Keratinocyte (primary cell): ENCODE measurements at regions not wholly inside any gene's neighbourhood (a gene's known extent, or its start where the extent isn't known, plus 50 kb on each side); places are given as distances from the start of the nearest gene placed in this dataset.
"Not testable (repeated sequence)": the region's sequence is repeated elsewhere in the genome, so short reads cannot be mapped to it uniquely, and the experiment has no call there.

ENCODE experiments used
- DNase-seq: peaks from one replicate; pipeline ENCODE4 v3.0.0-alpha.2; 2011; ENCODE audit warnings: low read depth, missing footprints, low spot score
- FAIRE-seq: peaks from 2 replicates; lab custom pipeline; 2011; peaks lifted over from hg19 to GRCh38; lab: Jason Lieb, UNC
- H2AFZ ChIP-seq: 2 replicates; pipeline ENCODE4 v1.6.0; 2012; ENCODE audit warnings: low read length, control low read depth, inconsistent platforms; ENCODE audit not compliant: control insufficient read depth
- H3K27ac ChIP-seq: 2 replicates; pipeline ENCODE4 v1.5.1; 2011; ENCODE audit warnings: low read length; ENCODE audit not compliant: control insufficient read depth, insufficient read depth
- H3K27me3 ChIP-seq: 3 replicates; pipeline ENCODE4 v1.6.0; 2011; ENCODE audit warnings: low read length; ENCODE audit not compliant: control insufficient read depth, insufficient read depth; ENCODE audit errors: extremely low read depth
- H3K36me3 ChIP-seq, 2 experiments: 2 replicates in 1 of 2; 3 replicates in 1 of 2; pipeline ENCODE4 v1.5.1; 2011; ENCODE audit warnings: low read length in 2 of 2, mild to moderate bottlenecking in 1 of 2; ENCODE audit not compliant: control insufficient read depth in 2 of 2, insufficient read depth in 2 of 2; ENCODE audit errors: extremely low read depth in 1 of 2
- H3K4me1 ChIP-seq: 3 replicates; pipeline ENCODE4 v1.5.1; 2011; ENCODE audit warnings: low read length; ENCODE audit not compliant: control insufficient read depth, insufficient read depth; ENCODE audit errors: extremely low read depth
- H3K4me2 ChIP-seq: 3 replicates; pipeline ENCODE4 v1.6.0; 2011; ENCODE audit warnings: low read depth, low read length; ENCODE audit not compliant: control insufficient read depth, insufficient read depth; ENCODE audit errors: extremely low read depth
- H3K4me3 ChIP-seq, 3 experiments: fragments of 200-600 bp in 1 of 3; sonication (generic) in 1 of 3; 2 replicates in 2 of 3; 3 replicates in 1 of 3; pipeline ENCODE4 v1.5.1; 2011 to 2016; ENCODE audit warnings: low read length in 3 of 3, mild to moderate bottlenecking in 3 of 3, control low read depth in 2 of 3, inconsistent platforms in 1 of 3, low read depth in 1 of 3, mixed read lengths in 1 of 3, mixed run types in 1 of 3, moderate library complexity in 1 of 3; ENCODE audit not compliant: control insufficient read depth in 2 of 3, insufficient read depth in 2 of 3; ENCODE audit errors: extremely low read depth in 1 of 3
- H3K79me2 ChIP-seq: 2 replicates; pipeline ENCODE4 v1.6.0; 2012; ENCODE audit warnings: low read length; ENCODE audit not compliant: control insufficient read depth, insufficient read depth
- H3K9ac ChIP-seq: 3 replicates; pipeline ENCODE4 v1.6.0; 2011; ENCODE audit warnings: low read length; ENCODE audit not compliant: control insufficient read depth, insufficient read depth; ENCODE audit errors: extremely low read depth
- H3K9me1 ChIP-seq: 3 replicates; pipeline ENCODE4 v1.6.0; 2011; ENCODE audit warnings: low read length; ENCODE audit not compliant: control insufficient read depth, insufficient read depth; ENCODE audit errors: extremely low read depth
- H3K9me3 ChIP-seq: 2 replicates; pipeline ENCODE4 v1.5.1; 2012; ENCODE audit warnings: low read depth, low read length; ENCODE audit not compliant: control insufficient read depth
- H4K20me1 ChIP-seq: 3 replicates; pipeline ENCODE4 v1.6.0; 2011; ENCODE audit warnings: low read length; ENCODE audit not compliant: control insufficient read depth, insufficient read depth; ENCODE audit errors: extremely low read depth
- EZH2 ChIP-seq: IDR thresholded peaks from one replicate; pipeline ENCODE4 v1.6.1; 2012; ENCODE audit warnings: inconsistent platforms, mild to moderate bottlenecking, low read length, moderate library complexity
- dilution Hi-C: fragments of 300-500 bp; cut with MboI; formaldehyde crosslinking; loops from one replicate; pipeline ENCODE4 v1.7.0; 2020; ENCODE audit warnings: low sequenced_read_pairs; ENCODE audit not compliant: extremely low pct_ligation_motif_present
- TF ChIP-seq, protein P1 (sequence below), 3 experiments: IDR thresholded peaks in 1 of 3; conservative IDR thresholded peaks in 1 of 3; optimal IDR thresholded peaks in 1 of 3; 2 replicates in 2 of 3; 3 replicates in 1 of 3; pipeline versions ENCODE3 to v1.5.1; 2011; ENCODE audit warnings: low read length in 3 of 3, mild to moderate bottlenecking in 3 of 3, moderate library complexity in 2 of 3, control low read depth in 1 of 3, inconsistent platforms in 1 of 3; ENCODE audit not compliant: insufficient read depth in 2 of 3; ENCODE audit errors: extremely low read depth in 1 of 3

DNA sequence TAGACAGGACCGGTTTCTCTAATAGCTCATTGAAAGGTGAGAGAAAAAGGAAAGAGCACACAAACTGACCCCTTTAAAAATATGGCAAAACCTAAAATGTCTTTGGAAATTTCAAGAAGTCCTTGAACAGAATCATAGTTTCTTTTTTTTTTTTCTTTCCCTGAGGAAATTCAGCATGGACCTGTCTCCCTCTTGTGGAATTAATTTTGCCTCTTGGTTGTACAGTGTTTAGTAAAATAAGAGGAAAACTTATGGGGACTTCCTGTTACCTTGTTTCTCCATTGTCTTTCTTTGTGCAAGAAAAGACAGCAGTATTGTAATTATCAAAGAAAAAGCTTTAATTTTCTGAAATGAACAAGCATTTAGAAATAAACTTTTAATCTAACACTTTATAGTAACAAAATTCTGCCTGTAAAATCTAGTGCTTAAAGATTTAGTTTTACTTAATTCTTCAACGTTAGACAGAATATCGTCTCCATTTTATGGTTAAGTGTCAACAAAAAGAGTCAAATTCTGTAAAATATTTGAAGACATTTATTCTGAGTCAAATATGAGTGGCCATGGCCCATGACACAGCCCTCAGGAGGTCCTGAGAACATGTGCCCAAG is 176.3 kb upstream of the NABP1 start:
- Histone ChIP-seq H4K20me1 (no peaks in the 10 kb centered on the region), H3K36me3 (no peaks in the 10 kb centered on the region), H3K27me3 (no peaks in the 10 kb centered on the region), H3K4me3 (no peak overlapping the region), H2AFZ (no peak overlapping the region), H3K9me1 (no peaks in the 10 kb centered on the region), H3K4me1 (peaks cover 11% of the 10 kb centered on the region), H3K27ac (no peak overlapping the region), H3K4me2 (no peak overlapping the region), H3K9ac (no peak overlapping the region), H3K79me2 (no peaks in the 10 kb centered on the region), H3K9me3 (no peaks in the 10 kb centered on the region)
- DNase-seq = no peak
- peak; percentile 57 for FAIRE-seq
- dilution Hi-C loops = no loop called here
- TF ChIP-seq, protein P1, sequence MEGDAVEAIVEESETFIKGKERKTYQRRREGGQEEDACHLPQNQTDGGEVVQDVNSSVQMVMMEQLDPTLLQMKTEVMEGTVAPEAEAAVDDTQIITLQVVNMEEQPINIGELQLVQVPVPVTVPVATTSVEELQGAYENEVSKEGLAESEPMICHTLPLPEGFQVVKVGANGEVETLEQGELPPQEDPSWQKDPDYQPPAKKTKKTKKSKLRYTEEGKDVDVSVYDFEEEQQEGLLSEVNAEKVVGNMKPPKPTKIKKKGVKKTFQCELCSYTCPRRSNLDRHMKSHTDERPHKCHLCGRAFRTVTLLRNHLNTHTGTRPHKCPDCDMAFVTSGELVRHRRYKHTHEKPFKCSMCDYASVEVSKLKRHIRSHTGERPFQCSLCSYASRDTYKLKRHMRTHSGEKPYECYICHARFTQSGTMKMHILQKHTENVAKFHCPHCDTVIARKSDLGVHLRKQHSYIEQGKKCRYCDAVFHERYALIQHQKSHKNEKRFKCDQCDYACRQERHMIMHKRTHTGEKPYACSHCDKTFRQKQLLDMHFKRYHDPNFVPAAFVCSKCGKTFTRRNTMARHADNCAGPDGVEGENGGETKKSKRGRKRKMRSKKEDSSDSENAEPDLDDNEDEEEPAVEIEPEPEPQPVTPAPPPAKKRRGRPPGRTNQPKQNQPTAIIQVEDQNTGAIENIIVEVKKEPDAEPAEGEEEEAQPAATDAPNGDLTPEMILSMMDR (optimal IDR thresholded peaks at IDR 0.05 in 1 of 3, IDR thresholded peaks at IDR 0.05 in 1 of 3, conservative IDR thresholded peaks at IDR 0.05 in 1 of 3; ENCODE audit: extremely low read depth in 1 of 3, insufficient read depth in 2 of 3, low read length in 3 of 3) = peak in 2 of 3 experiments; percentile 39 to 46
- no peak for TF ChIP-seq EZH2

DNA sequence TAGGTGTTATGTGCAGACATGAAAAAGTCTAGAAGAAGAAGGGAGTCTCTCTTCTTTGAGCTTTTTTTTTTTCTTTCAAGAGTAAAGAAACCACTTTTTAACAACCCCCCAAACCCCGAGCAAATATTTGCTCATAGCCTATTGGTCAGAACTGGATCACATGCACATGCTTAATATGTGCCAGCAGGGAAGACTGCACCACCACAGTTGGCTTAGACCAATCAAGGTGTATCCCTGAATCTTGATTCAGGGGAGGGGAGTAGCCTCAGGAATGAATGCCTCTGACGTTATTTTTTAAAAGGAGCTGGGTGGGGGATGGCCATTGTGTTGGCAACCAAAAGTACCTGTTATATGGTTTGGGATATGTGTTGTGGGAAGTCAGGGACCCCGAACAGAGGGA is 171.4 kb upstream of the NABP1 start:
- H3K9me1 ChIP-seq = no peaks in the 10 kb centered on the region
- H4K20me1 ChIP-seq = no peaks in the 10 kb centered on the region
- no peak overlapping the region for H3K9ac ChIP-seq
- no peaks in the 10 kb centered on the region for H3K36me3 ChIP-seq
- no peak overlapping the region for H3K27ac ChIP-seq
- no peaks in the 10 kb centered on the region for H3K27me3 ChIP-seq
- no peaks in the 10 kb centered on the region for H3K9me3 ChIP-seq
- H2AFZ ChIP-seq = no peak overlapping the region
- dilution Hi-C loops = no loop called here
- no peak overlapping the region for H3K4me2 ChIP-seq
- no peak for DNase-seq
- no peak overlapping the region for H3K4me3 ChIP-seq
- H3K79me2 ChIP-seq = no peaks in the 10 kb centered on the region
- no peaks in the 10 kb centered on the region for H3K4me1 ChIP-seq
- TF ChIP-seq EZH2 = no peak
- FAIRE-seq = no peak

DNA sequence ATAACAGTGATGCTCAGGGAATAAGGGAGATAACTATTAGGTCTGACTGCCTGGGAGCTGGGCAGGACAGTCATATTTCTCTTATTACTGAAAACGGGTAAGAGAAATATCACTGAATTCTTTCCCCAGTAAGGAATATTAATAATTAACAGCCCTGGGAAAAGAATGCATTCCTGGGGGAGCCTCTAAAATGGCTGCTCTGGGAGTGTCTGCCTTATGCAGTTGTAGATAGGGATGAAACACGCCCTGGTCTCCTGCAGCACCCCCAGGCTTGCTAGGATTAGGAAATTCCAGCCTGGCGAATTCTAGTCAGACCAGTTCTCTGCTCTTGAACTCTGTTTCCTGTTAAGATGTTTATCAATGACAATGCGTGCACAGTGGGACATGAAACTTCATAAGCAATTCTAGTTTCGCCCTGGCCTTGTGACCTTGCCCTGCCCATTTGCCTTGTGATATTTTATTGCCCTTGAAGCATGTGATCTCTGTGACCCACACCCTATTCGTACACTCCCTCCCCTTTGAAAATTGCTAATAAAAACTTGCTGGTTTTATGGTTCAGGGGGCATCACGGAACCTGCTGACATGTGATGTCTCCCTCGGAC is 170.6 kb upstream of the NABP1 start:
- H3K9me3 ChIP-seq, H3K4me1 ChIP-seq, dilution Hi-C loops: not testable (repeated sequence)

More for the DNA sequence above, 170.6 kb upstream of the NABP1 start:
- H3K4me3 ChIP-seq, DNase-seq, H3K9me1 ChIP-seq, H3K27ac ChIP-seq, H3K27me3 ChIP-seq, H3K9ac ChIP-seq, H2AFZ ChIP-seq, H3K79me2 ChIP-seq, H3K36me3 ChIP-seq, FAIRE-seq, H4K20me1 ChIP-seq, H3K4me2 ChIP-seq: not testable (repeated sequence)
